ENCODE measurements at regions not wholly inside any gene's neighbourhood (a gene's known extent, or its start where the extent isn't known, plus 50 kb on each side); places are given as distances from the start of the nearest gene placed in this dataset.

GRCh38 chr15:35944945-35945585 is 399.1 kb upstream of the DPH6 start:
- TF ChIP-seq, protein P1, sequence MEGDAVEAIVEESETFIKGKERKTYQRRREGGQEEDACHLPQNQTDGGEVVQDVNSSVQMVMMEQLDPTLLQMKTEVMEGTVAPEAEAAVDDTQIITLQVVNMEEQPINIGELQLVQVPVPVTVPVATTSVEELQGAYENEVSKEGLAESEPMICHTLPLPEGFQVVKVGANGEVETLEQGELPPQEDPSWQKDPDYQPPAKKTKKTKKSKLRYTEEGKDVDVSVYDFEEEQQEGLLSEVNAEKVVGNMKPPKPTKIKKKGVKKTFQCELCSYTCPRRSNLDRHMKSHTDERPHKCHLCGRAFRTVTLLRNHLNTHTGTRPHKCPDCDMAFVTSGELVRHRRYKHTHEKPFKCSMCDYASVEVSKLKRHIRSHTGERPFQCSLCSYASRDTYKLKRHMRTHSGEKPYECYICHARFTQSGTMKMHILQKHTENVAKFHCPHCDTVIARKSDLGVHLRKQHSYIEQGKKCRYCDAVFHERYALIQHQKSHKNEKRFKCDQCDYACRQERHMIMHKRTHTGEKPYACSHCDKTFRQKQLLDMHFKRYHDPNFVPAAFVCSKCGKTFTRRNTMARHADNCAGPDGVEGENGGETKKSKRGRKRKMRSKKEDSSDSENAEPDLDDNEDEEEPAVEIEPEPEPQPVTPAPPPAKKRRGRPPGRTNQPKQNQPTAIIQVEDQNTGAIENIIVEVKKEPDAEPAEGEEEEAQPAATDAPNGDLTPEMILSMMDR (IDR thresholded peaks at IDR 0.05; ENCODE audit: borderline replicate concordance, extremely low read depth, low read length, poor library complexity, severe bottlenecking) = no peak
- no peak for TF ChIP-seq EZH2 (IDR thresholded peaks at IDR 0.05; ENCODE audit: borderline replicate concordance, low read depth, low read length, severe bottlenecking)
- no peak overlapping the region for H3K4me3 ChIP-seq (ENCODE audit: low read depth in 1 of 2, low read length in 2 of 2)
- DNase-seq (no peak), ATAC-seq (ENCODE audit: insufficient read depth, low read depth) (no peak)
- H3K27ac ChIP-seq (ENCODE audit: low read length) = no peak overlapping the region
- no peaks in the 10 kb centered on the region for H3K9me3 ChIP-seq (ENCODE audit: insufficient read depth, low read length, severe bottlenecking)
- no peaks in the 10 kb centered on the region for H4K20me1 ChIP-seq (ENCODE audit: insufficient read depth, low read length)
- H3K36me3 ChIP-seq (ENCODE audit: insufficient read depth, low read length) = no peaks in the 10 kb centered on the region
- no peak overlapping the region for H3K4me2 ChIP-seq (ENCODE audit: insufficient read depth, low read length)
- H2AFZ ChIP-seq (ENCODE audit: low read depth, low read length) = no peak overlapping the region
- no peak overlapping the region for H3K9ac ChIP-seq (ENCODE audit: low read depth, low read length)
- H3K4me1 ChIP-seq (ENCODE audit: insufficient read depth, low read length) = no peaks in the 10 kb centered on the region
- H3K27me3 ChIP-seq (ENCODE audit: insufficient read depth, low read length, poor library complexity) = no peaks in the 10 kb centered on the region
- H3K79me2 ChIP-seq (ENCODE audit: insufficient read depth, low read length) = no peaks in the 10 kb centered on the region

DNA sequence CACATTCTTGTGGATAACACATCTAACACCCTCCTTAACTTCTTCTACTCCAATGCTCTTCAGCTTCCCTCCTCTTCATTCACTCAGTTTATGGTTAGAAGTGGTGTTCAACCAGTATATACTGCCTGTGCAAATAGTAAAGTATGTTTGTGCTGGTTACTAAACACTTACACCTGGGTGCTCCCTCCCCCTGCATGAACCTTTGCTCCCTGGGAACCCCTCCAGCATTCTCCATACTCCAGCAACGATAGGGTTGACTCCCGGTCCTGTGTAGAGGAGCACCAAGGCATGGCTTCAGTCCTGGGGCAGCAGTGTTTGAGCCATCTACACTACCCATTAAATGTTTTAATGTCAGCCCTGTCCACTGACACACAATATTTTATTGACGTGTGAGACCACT is 407.5 kb upstream of the DPH6 start:
- Histone ChIP-seq H3K4me2 (ENCODE audit: insufficient read depth, low read length) (no peak overlapping the region), H3K27ac (ENCODE audit: low read length) (no peak overlapping the region), H3K4me1 (ENCODE audit: insufficient read depth, low read length) (no peaks in the 10 kb centered on the region), H3K9ac (ENCODE audit: low read depth, low read length) (no peak overlapping the region), H3K27me3 (ENCODE audit: insufficient read depth, low read length, poor library complexity) (no peaks in the 10 kb centered on the region), H3K79me2 (ENCODE audit: insufficient read depth, low read length) (no peaks in the 10 kb centered on the region), H4K20me1 (ENCODE audit: insufficient read depth, low read length) (no peaks in the 10 kb centered on the region), H3K9me3 (ENCODE audit: insufficient read depth, low read length, severe bottlenecking) (no peaks in the 10 kb centered on the region), H3K4me3 (ENCODE audit: low read depth in 1 of 2, low read length in 2 of 2) (no peak overlapping the region), H2AFZ (ENCODE audit: low read depth, low read length) (no peak overlapping the region), H3K36me3 (ENCODE audit: insufficient read depth, low read length) (no peaks in the 10 kb centered on the region)
- DNase-seq = no peak
- no peak for TF ChIP-seq EZH2 (IDR thresholded peaks at IDR 0.05; ENCODE audit: borderline replicate concordance, low read depth, low read length, severe bottlenecking)
- TF ChIP-seq, protein P1 (IDR thresholded peaks at IDR 0.05; ENCODE audit: borderline replicate concordance, extremely low read depth, low read length, poor library complexity, severe bottlenecking) = no peak
- no peak for ATAC-seq (ENCODE audit: insufficient read depth, low read depth)

DNA sequence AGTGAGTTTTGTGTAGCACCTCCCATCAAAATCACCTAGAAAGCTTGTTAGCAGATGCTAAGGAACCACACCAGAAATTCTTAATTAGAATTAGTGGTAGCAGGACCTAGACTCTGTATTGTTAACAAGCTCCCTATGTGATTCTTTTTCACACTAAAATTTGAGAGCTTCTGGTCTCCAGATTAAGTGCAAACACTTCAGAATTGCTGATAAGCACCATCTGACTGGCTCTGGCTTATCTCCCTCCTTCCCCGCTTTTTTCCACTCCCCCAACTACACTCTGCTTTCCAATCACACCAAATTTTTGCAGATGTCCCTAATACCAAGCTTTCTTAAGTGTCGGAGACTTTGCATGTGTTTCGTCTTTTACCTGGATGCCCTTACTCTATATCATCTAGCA is 410.1 kb upstream of the DPH6 start:
- H3K79me2 ChIP-seq (ENCODE audit: insufficient read depth, low read length) = no peaks in the 10 kb centered on the region
- TF ChIP-seq, protein P1 (IDR thresholded peaks at IDR 0.05; ENCODE audit: borderline replicate concordance, extremely low read depth, low read length, poor library complexity, severe bottlenecking) = no peak
- TF ChIP-seq EZH2 (IDR thresholded peaks at IDR 0.05; ENCODE audit: borderline replicate concordance, low read depth, low read length, severe bottlenecking) = no peak
- no peaks in the 10 kb centered on the region for H3K4me1 ChIP-seq (ENCODE audit: insufficient read depth, low read length)
- no peak overlapping the region for H3K27ac ChIP-seq (ENCODE audit: low read length)
- no peaks in the 10 kb centered on the region for H4K20me1 ChIP-seq (ENCODE audit: insufficient read depth, low read length)
- no peaks in the 10 kb centered on the region for H3K27me3 ChIP-seq (ENCODE audit: insufficient read depth, low read length, poor library complexity)
- no peak overlapping the region for H3K4me3 ChIP-seq (ENCODE audit: low read depth in 1 of 2, low read length in 2 of 2)
- no peak overlapping the region for H3K4me2 ChIP-seq (ENCODE audit: insufficient read depth, low read length)
- no peak for DNase-seq
- H3K9me3 ChIP-seq (ENCODE audit: insufficient read depth, low read length, severe bottlenecking) = no peaks in the 10 kb centered on the region
- no peaks in the 10 kb centered on the region for H3K36me3 ChIP-seq (ENCODE audit: insufficient read depth, low read length)
- no peak for ATAC-seq (ENCODE audit: insufficient read depth, low read depth)
- H3K9ac ChIP-seq (ENCODE audit: low read depth, low read length) = no peak overlapping the region
- no peak overlapping the region for H2AFZ ChIP-seq (ENCODE audit: low read depth, low read length)

All from DND-41 (cell line).